Endothelial cell of umbilical vein (primary cell): ENCODE measurements at regions not wholly inside any gene's neighbourhood (a gene's known extent, or its start where the extent isn't known, plus 50 kb on each side); places are given as distances from the start of the nearest gene placed in this dataset.

Experiments
- BruUV-seq: library from RNA; stranded (reverse); fragments of 400-500 nt; replicated peaks from 2 replicates; lab custom pipeline; 2021; lab: Mats Ljungman, UMichigan
- CTCF ChIA-PET: fragments of 300-600, 350-600 bp; sonication (Branson Sonifier 250); formaldehyde crosslinking; loops from one replicate; lab custom pipeline; 2021; ENCODE audit warnings: antibody characterized with exemption, inconsistent platforms; lab: Charles Lee
- POLR2A ChIA-PET: fragments of 300-600, 350-600 bp; sonication (Branson Sonifier 250); formaldehyde crosslinking; loops from one replicate; lab custom pipeline; 2021; ENCODE audit warnings: antibody characterized with exemption, inconsistent platforms; lab: Charles Lee
- DNase-seq: peaks from one replicate; pipeline ENCODE4 v3.0.0-alpha.2; 2011; ENCODE audit warnings: low read depth, low spot score
- FAIRE-seq: peaks from 2 replicates; lab custom pipeline; 2011; peaks lifted over from hg19 to GRCh38; lab: Jason Lieb, UNC
- H2AFZ ChIP-seq: 2 replicates; pipeline ENCODE4 v1.6.0; 2012; ENCODE audit warnings: low read depth, low read length, control low read depth, inconsistent platforms
- H3K27ac ChIP-seq: 2 replicates; pipeline ENCODE4 v1.5.1; 2011; ENCODE audit warnings: low read depth, mild to moderate bottlenecking, control low read depth, low read length, moderate library complexity; ENCODE audit not compliant: insufficient read depth
- H3K27me3 ChIP-seq, 2 experiments: 2 replicates each; pipeline versions ENCODE4 v1.6.0 to v1.6.1; 2011; ENCODE audit warnings: low read length in 2 of 2, mixed read lengths in 1 of 2; ENCODE audit not compliant: control insufficient read depth in 2 of 2, insufficient read depth in 2 of 2
- H3K36me3 ChIP-seq, 2 experiments: 2 replicates in 1 of 2; 3 replicates in 1 of 2; pipeline ENCODE4 v1.5.1; 2011; ENCODE audit warnings: low read length in 2 of 2, mild to moderate bottlenecking in 1 of 2, moderate library complexity in 1 of 2; ENCODE audit not compliant: control insufficient read depth in 2 of 2, insufficient read depth in 2 of 2; ENCODE audit errors: extremely low read depth in 1 of 2
- H3K4me1 ChIP-seq: 3 replicates; pipeline ENCODE4 v1.5.1; 2011; ENCODE audit warnings: mild to moderate bottlenecking, low read length; ENCODE audit not compliant: control insufficient read depth, insufficient read depth; ENCODE audit errors: extremely low read depth
- H3K4me2 ChIP-seq: 2 replicates; pipeline ENCODE4 v1.6.1; 2011; ENCODE audit warnings: low read length, control low read depth, mixed read lengths; ENCODE audit not compliant: insufficient read depth
- H3K4me3 ChIP-seq, 3 experiments: fragments of 200-600 bp in 1 of 3; sonication (generic), shearing (Covaris generic) in 1 of 3; replicated peaks in 1 of 3; 2 replicates each; pipeline ENCODE4 v1.5.1; 2011 to 2016; ENCODE audit warnings: control low read depth in 3 of 3, low read length in 3 of 3, mild to moderate bottlenecking in 2 of 3, inconsistent platforms in 1 of 3, low read depth in 1 of 3, moderate library complexity in 1 of 3; ENCODE audit not compliant: insufficient read depth in 1 of 3
- H3K79me2 ChIP-seq: 2 replicates; pipeline ENCODE4 v1.6.0; 2012; ENCODE audit warnings: low read length, inconsistent platforms; ENCODE audit not compliant: control insufficient read depth, insufficient read depth
- H3K9ac ChIP-seq: replicated peaks from 2 replicates; pipeline ENCODE3; 2011; ENCODE audit warnings: low read length, control low read depth; ENCODE audit not compliant: insufficient read depth; ENCODE audit errors: extremely low read depth
- H3K9me1 ChIP-seq: replicated peaks from 3 replicates; pipeline ENCODE4 v1.6.0; 2011; ENCODE audit warnings: mild to moderate bottlenecking, low read length; ENCODE audit not compliant: control insufficient read depth, insufficient read depth; ENCODE audit errors: extremely low read depth
- H3K9me3 ChIP-seq: replicated peaks from 2 replicates; pipeline ENCODE4 v1.5.1; 2012; ENCODE audit warnings: low read length, inconsistent platforms; ENCODE audit not compliant: control insufficient read depth, insufficient read depth
- H4K20me1 ChIP-seq: replicated peaks from 2 replicates; pipeline ENCODE3; 2011; ENCODE audit warnings: mild to moderate bottlenecking, low read length; ENCODE audit not compliant: control insufficient read depth, insufficient read depth; ENCODE audit errors: extremely low read depth
- CTCF ChIP-seq, 2 donors: IDR thresholded peaks; 1 replicate in 1 of 2; 2 replicates in 1 of 2; pipeline ENCODE4 v1.5.1; 2011; ENCODE audit warnings: low read length in 2 of 2, mild to moderate bottlenecking in 2 of 2, moderate library complexity in 2 of 2, control low read depth in 1 of 2, inconsistent platforms in 1 of 2, low read depth in 1 of 2; ENCODE audit not compliant: insufficient read depth in 1 of 2; ENCODE audit errors: extremely low read depth in 1 of 2
- EZH2 ChIP-seq: IDR thresholded peaks from 2 replicates; pipeline ENCODE4 v1.6.1; 2012; ENCODE audit warnings: borderline replicate concordance, low read depth, mild to moderate bottlenecking, moderate library complexity, low read length, inconsistent platforms; ENCODE audit not compliant: severe bottlenecking
- FOS ChIP-seq: IDR thresholded peaks from 2 replicates; pipeline ENCODE4 v1.6.1; 2011; ENCODE audit warnings: mild to moderate bottlenecking, low read length, moderate library complexity, borderline replicate concordance; ENCODE audit not compliant: insufficient read depth
- GATA2 ChIP-seq: IDR thresholded peaks from 2 replicates; pipeline ENCODE4 v1.7.0; 2011; ENCODE audit warnings: low read depth, mild to moderate bottlenecking, moderate library complexity, mixed read lengths, low read length; ENCODE audit not compliant: insufficient read length, insufficient read depth
- JUN ChIP-seq: IDR thresholded peaks from 2 replicates; pipeline ENCODE4 v1.6.1; 2011; ENCODE audit warnings: borderline replicate concordance, low read depth; ENCODE audit not compliant: insufficient read length, insufficient read depth
- MAX ChIP-seq: IDR thresholded peaks from 2 replicates; pipeline ENCODE4 v1.6.1; 2011; ENCODE audit not compliant: insufficient read depth, insufficient read length
- MYC ChIP-seq: IDR thresholded peaks from one replicate; pipeline ENCODE4 v1.6.1; 2011; ENCODE audit warnings: mild to moderate bottlenecking, low read depth, low read length
- POLR2A ChIP-seq: IDR thresholded peaks from 2 replicates; pipeline ENCODE4 v1.6.1; 2012; ENCODE audit warnings: low read depth, mild to moderate bottlenecking, control low read depth, low read length
- POLR2AphosphoS5 ChIP-seq: IDR thresholded peaks from 2 replicates; pipeline ENCODE4 v1.6.1; 2012; ENCODE audit warnings: low read depth, mild to moderate bottlenecking, control low read depth, low read length, moderate library complexity; ENCODE audit not compliant: insufficient read depth
- dilution Hi-C: fragments of 300-500 bp; cut with MboI; formaldehyde crosslinking; loops from one replicate; pipeline ENCODE4 v1.15.0; 2019; ENCODE audit warnings: low sequenced_read_pairs; ENCODE audit not compliant: extremely low pct_ligation_motif_present
- intact Hi-C: fragments of 100-400 bp; cut with micrococcal nuclease; formaldehyde crosslinking; loops from one replicate; pipeline ENCODE4 v1.10.0; 2022

GRCh38 chrX:39559229-39559628 lies 538.5 kb downstream of the BCOR start:
- no peaks in the 10 kb centered on the region for H3K27me3 ChIP-seq
- H3K4me1 ChIP-seq = no peaks in the 10 kb centered on the region
- no peak overlapping the region for H3K4me3 ChIP-seq
- POLR2A ChIA-PET = no interaction called here
- CTCF ChIA-PET = no interaction called here
- no peak overlapping the region for H2AFZ ChIP-seq
- TF ChIP-seq FOS (no peak), GATA2 (no peak), POLR2A (no peak), CTCF (IDR thresholded peaks at IDR 0.05; ENCODE audit: extremely low read depth in 1 of 2, insufficient read depth in 1 of 2, low read depth in 1 of 2, low read length in 2 of 2) (no peak), JUN (no peak), POLR2AphosphoS5 (no peak), MAX (no peak), MYC (no peak), EZH2 (no peak)
- dilution Hi-C loops = no loop called here
- intact Hi-C loops = no loop called here
- H3K36me3 ChIP-seq = no peaks in the 10 kb centered on the region
- H3K27ac ChIP-seq = no peak overlapping the region
- H3K79me2 ChIP-seq = no peaks in the 10 kb centered on the region
- DNase-seq = no peak
- peak; percentile 47 for FAIRE-seq
- no peaks in the 10 kb centered on the region for H3K9me3 ChIP-seq
- H4K20me1 ChIP-seq = no peaks in the 10 kb centered on the region
- H3K9ac ChIP-seq = no peak overlapping the region
- H3K9me1 ChIP-seq = no peaks in the 10 kb centered on the region
- no peak overlapping the region for H3K4me2 ChIP-seq
- BruUV-seq = no TSS peak
